SK-N-SH (cell line): ENCODE measurements at regions not wholly inside any gene's neighbourhood (a gene's known extent, or its start where the extent isn't known, plus 50 kb on each side); places are given as distances from the start of the nearest gene placed in this dataset.

Experiments used
- CTCF ChIP-seq: fragments of 200-600 bp; sonication (generic); IDR thresholded peaks from 2 replicates; pipeline ENCODE4 v1.6.1; 2017; ENCODE audit warnings: antibody characterized with exemption, mild to moderate bottlenecking, moderate library complexity
- EP300 ChIP-seq, 2 experiments: IDR thresholded peaks; 2 replicates each; pipeline versions ENCODE4 v1.4.0 to v1.6.1; 2012; ENCODE audit warnings: borderline replicate concordance in 1 of 2, low read depth in 1 of 2, low read length in 1 of 2
- EZH2phosphoT487 ChIP-seq: fragments of 200-600 bp; sonication (generic); IDR thresholded peaks from 2 replicates; pipeline ENCODE4 v1.6.1; 2017; ENCODE audit warnings: low read depth, mixed run types, mild to moderate bottlenecking, antibody characterized with exemption, moderate library complexity, borderline replicate concordance
- MXI1 ChIP-seq: IDR thresholded peaks from 2 replicates; pipeline ENCODE4 v1.6.1; 2012; ENCODE audit warnings: mild to moderate bottlenecking, low read depth, low read length, improper control_type of control experiment
- SMC3 ChIP-seq: IDR thresholded peaks from 2 replicates; pipeline ENCODE4 v1.6.1; 2012; ENCODE audit warnings: low read depth, low read length, improper control_type of control experiment
- TAF1 ChIP-seq: IDR thresholded peaks from 2 replicates; pipeline ENCODE4 v1.6.1; 2012; ENCODE audit warnings: low read depth, mild to moderate bottlenecking, low read length, moderate library complexity, borderline replicate concordance
- TEAD4 ChIP-seq: IDR thresholded peaks from 2 replicates; pipeline ENCODE4 v1.4.0; 2012; ENCODE audit warnings: mild to moderate bottlenecking, borderline replicate concordance; ENCODE audit not compliant: insufficient read depth
- TF ChIP-seq, protein P1 (sequence below): fragments of 150-350 bp; IDR thresholded peaks from 2 replicates; pipeline ENCODE4 v1.6.1; 2017; ENCODE audit warnings: antibody characterized with exemption, low read length, low read depth, borderline replicate concordance
- TF ChIP-seq, protein P2 (sequence below): IDR thresholded peaks from 2 replicates; pipeline ENCODE4 v1.4.0; 2012; ENCODE audit warnings: low read depth, borderline replicate concordance
- TF ChIP-seq, protein P3 (sequence below): fragments of 150-350 bp; IDR thresholded peaks from 2 replicates; pipeline ENCODE4 v1.6.1; 2016; ENCODE audit warnings: mild to moderate bottlenecking, low read depth, low read length
- TF ChIP-seq, protein P4 (sequence below): IDR thresholded peaks from 2 replicates; pipeline ENCODE4 v1.4.0; 2012; ENCODE audit warnings: low read depth, borderline replicate concordance
- TF ChIP-seq, protein P5 (sequence below): IDR thresholded peaks from 2 replicates; pipeline ENCODE4 v1.6.1; 2012; ENCODE audit warnings: mild to moderate bottlenecking, low read depth, low read length, moderate library complexity

- TF ChIP-seq, protein P1, sequence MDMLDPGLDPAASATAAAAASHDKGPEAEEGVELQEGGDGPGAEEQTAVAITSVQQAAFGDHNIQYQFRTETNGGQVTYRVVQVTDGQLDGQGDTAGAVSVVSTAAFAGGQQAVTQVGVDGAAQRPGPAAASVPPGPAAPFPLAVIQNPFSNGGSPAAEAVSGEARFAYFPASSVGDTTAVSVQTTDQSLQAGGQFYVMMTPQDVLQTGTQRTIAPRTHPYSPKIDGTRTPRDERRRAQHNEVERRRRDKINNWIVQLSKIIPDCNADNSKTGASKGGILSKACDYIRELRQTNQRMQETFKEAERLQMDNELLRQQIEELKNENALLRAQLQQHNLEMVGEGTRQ: no peak
- TF ChIP-seq CTCF: no peak
- TF ChIP-seq SMC3: no peak
- no peak for TF ChIP-seq EP300 (IDR thresholded peaks at IDR 0.05; ENCODE audit: borderline replicate concordance in 1 of 2, low read depth in 1 of 2, low read length in 1 of 2)
- no peak for TF ChIP-seq TEAD4
- TF ChIP-seq, protein P2, sequence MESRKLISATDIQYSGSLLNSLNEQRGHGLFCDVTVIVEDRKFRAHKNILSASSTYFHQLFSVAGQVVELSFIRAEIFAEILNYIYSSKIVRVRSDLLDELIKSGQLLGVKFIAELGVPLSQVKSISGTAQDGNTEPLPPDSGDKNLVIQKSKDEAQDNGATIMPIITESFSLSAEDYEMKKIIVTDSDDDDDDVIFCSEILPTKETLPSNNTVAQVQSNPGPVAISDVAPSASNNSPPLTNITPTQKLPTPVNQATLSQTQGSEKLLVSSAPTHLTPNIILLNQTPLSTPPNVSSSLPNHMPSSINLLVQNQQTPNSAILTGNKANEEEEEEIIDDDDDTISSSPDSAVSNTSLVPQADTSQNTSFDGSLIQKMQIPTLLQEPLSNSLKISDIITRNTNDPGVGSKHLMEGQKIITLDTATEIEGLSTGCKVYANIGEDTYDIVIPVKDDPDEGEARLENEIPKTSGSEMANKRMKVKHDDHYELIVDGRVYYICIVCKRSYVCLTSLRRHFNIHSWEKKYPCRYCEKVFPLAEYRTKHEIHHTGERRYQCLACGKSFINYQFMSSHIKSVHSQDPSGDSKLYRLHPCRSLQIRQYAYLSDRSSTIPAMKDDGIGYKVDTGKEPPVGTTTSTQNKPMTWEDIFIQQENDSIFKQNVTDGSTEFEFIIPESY: no peak
- TF ChIP-seq, protein P3, sequence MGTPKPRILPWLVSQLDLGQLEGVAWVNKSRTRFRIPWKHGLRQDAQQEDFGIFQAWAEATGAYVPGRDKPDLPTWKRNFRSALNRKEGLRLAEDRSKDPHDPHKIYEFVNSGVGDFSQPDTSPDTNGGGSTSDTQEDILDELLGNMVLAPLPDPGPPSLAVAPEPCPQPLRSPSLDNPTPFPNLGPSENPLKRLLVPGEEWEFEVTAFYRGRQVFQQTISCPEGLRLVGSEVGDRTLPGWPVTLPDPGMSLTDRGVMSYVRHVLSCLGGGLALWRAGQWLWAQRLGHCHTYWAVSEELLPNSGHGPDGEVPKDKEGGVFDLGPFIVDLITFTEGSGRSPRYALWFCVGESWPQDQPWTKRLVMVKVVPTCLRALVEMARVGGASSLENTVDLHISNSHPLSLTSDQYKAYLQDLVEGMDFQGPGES: no peak
- TF ChIP-seq MXI1: no peak
- no peak for TF ChIP-seq EZH2phosphoT487
- no peak for TF ChIP-seq TAF1
- TF ChIP-seq, protein P4, sequence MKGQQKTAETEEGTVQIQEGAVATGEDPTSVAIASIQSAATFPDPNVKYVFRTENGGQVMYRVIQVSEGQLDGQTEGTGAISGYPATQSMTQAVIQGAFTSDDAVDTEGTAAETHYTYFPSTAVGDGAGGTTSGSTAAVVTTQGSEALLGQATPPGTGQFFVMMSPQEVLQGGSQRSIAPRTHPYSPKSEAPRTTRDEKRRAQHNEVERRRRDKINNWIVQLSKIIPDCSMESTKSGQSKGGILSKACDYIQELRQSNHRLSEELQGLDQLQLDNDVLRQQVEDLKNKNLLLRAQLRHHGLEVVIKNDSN: no peak
- TF ChIP-seq, protein P5, sequence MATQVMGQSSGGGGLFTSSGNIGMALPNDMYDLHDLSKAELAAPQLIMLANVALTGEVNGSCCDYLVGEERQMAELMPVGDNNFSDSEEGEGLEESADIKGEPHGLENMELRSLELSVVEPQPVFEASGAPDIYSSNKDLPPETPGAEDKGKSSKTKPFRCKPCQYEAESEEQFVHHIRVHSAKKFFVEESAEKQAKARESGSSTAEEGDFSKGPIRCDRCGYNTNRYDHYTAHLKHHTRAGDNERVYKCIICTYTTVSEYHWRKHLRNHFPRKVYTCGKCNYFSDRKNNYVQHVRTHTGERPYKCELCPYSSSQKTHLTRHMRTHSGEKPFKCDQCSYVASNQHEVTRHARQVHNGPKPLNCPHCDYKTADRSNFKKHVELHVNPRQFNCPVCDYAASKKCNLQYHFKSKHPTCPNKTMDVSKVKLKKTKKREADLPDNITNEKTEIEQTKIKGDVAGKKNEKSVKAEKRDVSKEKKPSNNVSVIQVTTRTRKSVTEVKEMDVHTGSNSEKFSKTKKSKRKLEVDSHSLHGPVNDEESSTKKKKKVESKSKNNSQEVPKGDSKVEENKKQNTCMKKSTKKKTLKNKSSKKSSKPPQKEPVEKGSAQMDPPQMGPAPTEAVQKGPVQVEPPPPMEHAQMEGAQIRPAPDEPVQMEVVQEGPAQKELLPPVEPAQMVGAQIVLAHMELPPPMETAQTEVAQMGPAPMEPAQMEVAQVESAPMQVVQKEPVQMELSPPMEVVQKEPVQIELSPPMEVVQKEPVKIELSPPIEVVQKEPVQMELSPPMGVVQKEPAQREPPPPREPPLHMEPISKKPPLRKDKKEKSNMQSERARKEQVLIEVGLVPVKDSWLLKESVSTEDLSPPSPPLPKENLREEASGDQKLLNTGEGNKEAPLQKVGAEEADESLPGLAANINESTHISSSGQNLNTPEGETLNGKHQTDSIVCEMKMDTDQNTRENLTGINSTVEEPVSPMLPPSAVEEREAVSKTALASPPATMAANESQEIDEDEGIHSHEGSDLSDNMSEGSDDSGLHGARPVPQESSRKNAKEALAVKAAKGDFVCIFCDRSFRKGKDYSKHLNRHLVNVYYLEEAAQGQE: no peak
Measured at GRCh38 chr5:164005071-164005470, 499.7 kb downstream of the MAT2B start.
